GM18520 (cell line): ENCODE measurements at regions not wholly inside any gene's neighbourhood (a gene's known extent, or its start where the extent isn't known, plus 50 kb on each side); places are given as distances from the start of the nearest gene placed in this dataset.

Experiments
- ATAC-seq: cut with Tn5 transposase; IDR thresholded peaks from one replicate; pipeline ENCODE4 v1.9.1; 2021; ENCODE audit not compliant: unreplicated experiment

DNA sequence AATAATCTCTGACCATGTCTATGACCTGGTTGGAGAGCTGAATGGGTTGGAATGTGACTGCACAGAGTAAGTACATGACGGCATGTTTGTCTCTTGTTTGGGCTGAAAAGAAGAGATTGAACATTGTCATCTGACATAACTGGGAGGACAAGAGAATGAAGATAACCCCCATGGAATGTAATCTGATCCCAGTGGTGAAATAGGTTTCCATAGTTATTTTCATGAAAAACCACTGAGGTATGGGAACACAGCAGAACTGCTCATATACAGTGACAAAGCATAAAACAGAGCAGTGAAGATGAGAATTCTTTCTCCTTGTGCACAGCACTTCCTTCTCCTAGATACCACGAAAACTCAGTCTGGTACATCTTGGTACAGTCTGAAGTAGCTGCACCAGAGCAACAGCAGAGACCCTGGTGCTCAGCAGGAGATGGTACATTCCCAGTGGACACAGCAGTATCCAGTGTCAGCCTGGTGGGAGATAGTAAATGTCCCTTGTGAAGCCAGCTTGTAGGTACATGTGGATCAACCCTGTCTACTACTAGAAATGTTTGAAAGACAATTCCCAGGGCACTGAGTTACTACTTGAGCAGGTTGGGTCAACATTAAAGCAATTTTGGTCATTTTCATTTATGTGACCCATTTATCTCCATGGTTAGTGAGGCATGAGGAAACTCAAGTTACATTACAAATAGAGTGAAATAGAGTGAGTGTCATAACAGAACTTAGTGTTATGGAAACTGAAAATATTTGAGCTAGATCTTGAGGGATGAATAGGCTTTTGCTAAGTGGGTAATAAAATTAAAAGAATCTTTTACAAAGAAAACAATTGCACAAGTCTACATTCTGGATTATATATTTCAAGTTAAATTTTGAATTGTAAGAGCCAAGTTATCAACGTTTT, 178.3 kb downstream of the SUCNR1 start:
- ATAC-seq, result no peak

DNA sequence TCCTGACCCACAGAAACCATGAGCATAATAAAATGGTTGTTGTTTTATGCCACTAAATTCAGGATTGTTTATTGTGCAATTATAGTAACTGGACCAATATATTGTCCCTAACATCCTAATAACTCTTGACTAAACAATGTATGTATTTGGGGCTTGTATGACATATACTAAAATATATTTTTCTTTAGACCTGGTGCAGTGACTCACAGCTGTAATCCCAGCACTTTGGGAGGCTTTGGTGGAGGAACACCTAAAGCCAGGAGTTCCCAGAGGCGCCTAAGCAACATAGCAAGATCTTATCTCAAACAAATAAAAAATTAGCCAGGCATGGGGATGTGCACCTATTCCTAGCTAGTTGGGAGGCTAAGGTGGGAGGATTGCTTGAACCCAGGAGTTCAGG, 180.4 kb downstream of the SUCNR1 start:
- no peak for ATAC-seq

DNA sequence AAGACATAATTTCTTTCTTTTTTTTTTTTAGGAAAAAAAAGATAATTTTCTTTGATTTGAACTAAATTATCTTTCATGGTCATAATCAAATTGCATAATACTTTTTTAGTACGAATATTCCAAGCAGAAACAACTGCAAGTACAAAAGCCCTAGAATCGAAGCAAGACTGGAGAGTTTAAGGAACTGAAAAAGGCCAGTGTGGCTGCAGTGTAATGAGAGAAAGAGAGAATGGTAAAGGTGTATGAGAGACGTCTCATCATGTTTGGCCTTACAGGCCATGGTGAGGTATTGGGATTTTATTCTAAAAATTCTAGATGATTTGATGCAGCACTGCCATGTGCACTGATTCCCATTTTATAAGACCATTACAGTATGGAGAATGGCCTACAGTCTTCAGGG, 180.9 kb downstream of the SUCNR1 start:
- no peak for ATAC-seq

- no peak for ATAC-seq
These were observed 182.6 kb downstream of the SUCNR1 start for GRCh38 chr3:152056073-152056472.

GRCh38 chr3:152056481-152056880, 183.0 kb downstream of the SUCNR1 start:
- no peak for ATAC-seq

GRCh38 chr3:152056987-152057386, 183.5 kb downstream of the SUCNR1 start:
- ATAC-seq, result no peak

DNA sequence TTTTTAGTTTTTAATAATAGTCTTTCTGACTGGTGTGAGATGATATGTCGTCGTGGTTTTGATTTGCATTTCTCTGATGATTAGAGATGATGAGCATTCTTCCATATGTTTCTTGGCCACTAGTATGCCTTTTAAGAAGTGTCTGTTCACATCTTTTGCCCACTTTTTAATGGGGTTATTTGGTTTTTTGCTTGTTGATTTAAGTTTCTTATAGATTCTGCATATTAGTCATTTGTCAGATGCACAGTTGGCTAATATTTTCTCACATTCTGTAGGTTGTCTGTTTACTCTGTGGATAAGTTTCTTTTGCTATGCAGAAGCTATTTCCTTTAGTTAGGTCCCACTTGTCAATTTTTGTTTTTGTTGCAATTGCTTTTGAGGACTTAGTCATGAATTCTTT, 185.4 kb downstream of the SUCNR1 start:
- no peak for ATAC-seq

DNA sequence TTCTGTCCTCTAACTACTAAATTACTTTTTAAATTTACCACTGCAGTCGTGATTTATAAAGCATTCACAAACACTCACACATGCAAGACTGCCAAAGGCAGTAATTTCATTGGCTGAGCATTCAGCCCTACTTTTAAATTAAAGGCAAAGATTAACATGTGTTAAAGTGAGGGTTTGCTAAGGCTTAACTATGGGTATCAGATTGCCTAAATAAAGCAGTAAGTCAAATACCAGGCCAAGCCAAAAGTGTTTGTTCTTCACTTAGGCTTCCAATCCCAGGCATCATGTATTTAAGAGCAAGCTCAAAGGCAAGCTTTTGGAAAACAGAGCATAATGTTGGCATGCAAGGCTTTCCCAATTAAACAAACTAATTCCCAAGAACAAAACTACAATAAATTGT, 187.3 kb downstream of the SUCNR1 start:
- no peak for ATAC-seq

DNA sequence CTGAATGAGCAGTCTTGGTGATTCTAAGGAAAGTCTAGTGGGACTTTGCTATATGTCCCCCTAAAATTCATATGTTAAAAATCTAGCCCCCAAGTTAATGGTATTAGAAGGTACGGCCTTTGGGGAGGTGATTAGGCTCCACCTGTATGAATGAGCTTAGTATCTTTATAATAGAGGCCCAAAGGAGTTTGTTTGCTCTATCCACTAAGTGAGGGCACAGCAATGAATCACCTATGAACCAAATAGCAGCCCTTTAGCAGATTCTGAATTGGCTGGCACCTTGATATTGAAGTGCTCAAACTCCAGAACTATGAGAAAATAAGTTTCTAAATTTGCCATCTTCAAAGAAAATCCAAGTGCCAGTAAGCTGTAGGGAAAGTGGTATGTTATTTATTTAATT, 187.9 kb downstream of the SUCNR1 start:
- ATAC-seq, result no peak

GRCh38 chr3:152069871-152070270, 196.4 kb downstream of the SUCNR1 start:
- ATAC-seq, result no peak

DNA sequence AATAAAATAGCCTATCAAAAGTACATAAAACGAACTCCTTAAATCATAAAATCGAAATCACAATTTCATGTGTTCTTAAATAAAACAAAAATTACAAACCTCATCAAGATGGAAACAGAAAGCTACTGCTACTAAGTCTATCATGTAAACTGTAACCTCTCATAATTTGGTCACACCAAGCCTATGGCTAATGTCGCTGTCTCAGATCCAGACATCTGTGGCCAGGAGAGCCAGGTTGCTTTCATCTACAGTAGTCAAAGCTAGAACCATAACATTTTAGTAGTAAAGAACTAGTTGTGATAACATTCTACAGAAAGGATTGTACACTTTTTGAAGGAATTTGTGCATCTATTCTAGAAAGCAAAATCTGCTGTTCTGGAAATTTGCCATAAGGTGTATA, 197.4 kb upstream of the MBNL1 start:
- ATAC-seq, result no peak

GRCh38 chr3:152071924-152072323, 196.8 kb upstream of the MBNL1 start:
- no peak for ATAC-seq

DNA sequence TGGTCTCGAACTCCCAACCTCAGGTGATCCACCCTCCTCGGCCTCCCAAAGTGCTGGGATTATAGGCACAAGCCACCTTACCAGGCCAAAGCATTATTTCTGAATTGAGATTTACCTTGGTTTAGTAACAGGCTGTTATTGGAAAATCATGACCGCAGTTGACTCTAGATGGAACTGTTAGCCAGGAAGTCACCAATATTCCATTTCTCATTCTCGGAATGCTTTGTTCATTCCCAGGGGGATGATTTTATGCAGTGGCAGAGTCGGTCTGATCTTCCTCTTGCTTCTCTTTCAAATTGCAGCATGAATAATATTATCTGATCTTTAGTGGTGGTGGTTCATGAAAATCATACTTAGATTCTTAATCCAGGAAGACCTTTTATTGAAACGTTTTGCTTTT, 195.5 kb upstream of the MBNL1 start:
- no peak for ATAC-seq

- ATAC-seq, result no peak
These were observed 192.6 kb upstream of the MBNL1 start for GRCh38 chr3:152076148-152076547.

DNA sequence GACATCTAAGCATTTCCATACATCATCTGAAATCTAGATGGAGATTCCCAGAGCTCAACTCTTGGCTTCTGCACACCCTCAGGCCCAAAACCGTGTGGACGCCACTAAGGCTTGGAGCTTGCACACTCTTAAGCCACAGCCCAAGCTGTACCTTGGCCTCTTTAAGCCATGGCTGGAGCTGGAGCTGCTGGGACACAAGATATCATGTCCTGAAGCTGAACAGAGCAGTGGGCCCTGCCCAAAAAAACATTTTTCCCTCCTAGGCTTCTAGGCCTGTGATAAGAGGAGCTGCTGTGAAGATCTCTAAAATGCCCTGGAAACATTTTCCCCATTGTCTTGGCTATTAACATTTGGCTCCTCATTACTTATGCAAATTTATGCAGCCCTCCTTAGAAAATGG, 188.7 kb upstream of the MBNL1 start:
- ATAC-seq, result no peak

GRCh38 chr3:152083135-152083534, 185.6 kb upstream of the MBNL1 start:
- no peak for ATAC-seq

DNA sequence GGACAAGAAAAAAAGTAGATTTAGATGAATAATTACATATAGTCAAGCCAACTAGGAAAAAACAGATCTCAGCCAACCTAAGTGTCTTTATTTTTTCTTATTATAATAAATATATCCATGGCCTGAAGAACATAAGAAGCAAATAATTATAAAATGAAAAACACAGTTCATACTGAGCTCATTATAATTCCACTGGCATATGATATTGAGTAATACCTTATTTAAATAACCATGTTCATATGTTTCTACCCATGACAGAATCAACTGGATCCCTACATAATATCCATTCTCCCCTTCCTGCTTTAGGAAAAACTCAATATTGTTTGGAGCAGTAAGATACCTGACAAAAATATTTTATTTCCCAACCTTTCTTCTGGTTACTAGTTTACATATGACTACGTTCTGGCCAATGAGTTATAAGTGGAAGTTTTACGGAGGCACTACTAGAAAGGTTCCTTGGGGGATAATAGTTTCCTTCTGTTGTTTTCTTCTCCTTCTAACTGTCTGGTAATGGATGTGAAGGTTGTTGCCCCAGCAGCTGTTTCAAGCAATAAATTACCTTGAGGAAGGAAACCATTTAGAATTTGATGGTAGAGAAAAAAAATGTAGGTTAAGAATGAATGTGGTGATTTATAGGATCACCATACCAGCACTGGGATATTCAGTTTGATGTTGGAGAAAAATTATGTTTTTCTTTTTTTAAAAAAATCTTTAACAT, 184.1 kb upstream of the MBNL1 start:
- ATAC-seq, result no peak

DNA sequence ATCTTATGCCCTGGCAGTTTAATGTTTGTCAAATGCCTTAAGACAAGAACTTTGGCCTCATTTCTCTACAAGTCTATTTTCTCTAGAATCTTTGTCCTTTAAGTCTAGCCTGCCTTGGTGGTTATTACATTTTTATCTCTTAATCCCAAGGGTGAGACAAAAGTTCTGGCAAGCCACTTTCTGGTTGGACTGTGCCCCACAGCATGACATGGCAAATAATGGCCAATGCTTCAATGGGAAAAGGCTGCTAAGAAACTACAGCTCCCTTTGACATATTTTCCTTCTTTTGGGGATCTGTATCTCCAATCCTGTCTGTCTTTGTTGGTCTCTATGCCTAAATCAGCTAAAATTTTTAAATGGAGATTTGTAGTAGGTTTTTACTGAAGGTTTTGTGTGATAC, 181.6 kb upstream of the MBNL1 start:
- no peak for ATAC-seq

DNA sequence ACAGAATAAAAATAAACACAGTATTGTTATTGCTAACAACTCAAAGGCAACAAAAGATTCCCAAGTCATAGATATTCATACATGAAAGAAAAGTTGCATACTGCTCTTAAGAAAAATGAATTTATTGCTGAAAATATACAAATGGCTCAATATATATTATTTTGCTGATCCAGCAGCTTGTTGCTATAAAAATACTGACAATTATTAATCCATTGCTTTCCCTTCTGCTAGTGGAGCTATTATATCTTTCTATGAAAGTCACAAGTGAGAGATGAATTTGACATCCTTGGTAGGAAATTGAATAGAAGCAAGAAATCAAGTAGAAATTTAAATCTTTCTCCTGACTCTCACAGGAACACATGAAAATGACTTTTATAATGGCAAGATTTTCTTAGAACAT, 179.2 kb upstream of the MBNL1 start:
- ATAC-seq, result no peak

DNA sequence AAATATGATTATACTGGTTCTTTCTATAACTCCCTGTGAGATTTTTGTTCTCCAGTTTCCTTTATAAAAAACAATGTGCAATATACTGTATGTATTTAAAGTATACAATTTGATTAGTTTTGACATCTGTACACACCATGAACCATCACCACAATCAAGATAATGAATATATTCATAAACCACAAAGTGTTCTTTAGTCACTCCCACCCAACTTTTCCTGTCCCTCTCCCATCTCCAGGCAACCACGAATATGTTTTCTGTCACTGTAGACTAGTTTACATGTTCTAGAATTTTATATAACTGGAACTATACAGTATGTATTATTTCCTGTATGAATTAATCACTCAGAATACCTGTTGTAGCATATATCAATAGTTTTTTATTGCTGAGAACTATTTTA, 177.0 kb upstream of the MBNL1 start:
- no peak for ATAC-seq

DNA sequence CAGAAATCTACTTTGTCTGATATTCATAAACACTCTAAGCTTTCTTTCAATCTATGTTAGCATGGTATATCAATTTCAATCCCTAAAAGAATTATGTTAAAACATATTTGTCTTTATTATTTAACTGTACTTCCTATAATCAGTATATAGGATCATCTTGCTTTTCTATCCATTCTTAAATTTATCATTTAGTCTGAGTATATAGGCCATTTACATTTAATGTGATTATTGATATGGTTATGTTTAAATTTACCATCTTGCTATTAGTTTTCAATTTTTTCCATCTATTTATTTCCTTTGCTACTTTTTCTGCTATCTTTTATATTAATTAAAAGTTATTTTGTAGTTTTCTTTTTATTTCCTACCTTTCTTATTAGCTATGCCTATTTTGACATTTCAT, 174.8 kb upstream of the MBNL1 start:
- no peak for ATAC-seq

DNA sequence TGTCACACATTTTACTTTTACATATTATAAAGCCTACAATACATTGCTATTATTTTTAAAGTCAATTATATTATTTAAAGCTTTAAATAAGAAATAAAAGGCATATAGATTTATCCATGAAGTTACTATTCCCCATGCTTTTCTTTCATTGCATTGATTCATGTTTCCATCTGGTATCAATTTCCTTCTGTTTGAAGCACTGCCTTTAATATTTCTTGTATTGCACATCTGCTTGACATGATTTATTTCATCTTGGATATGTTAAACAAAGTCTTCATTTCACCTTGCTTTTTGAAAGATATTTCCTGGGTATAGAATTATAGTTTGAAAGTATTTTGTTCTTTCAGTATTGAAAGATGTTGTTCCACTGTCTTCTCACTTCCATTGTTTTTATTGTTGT, 174.3 kb upstream of the MBNL1 start:
- no peak for ATAC-seq
